PC-9 (cell line): ENCODE measurements at regions not wholly inside any gene's neighbourhood (a gene's known extent, or its start where the extent isn't known, plus 50 kb on each side); places are given as distances from the start of the nearest gene placed in this dataset.

ENCODE experiments used
- BruUV-seq: library from RNA; stranded (reverse); fragments of 400-500 nt; replicated peaks from 2 replicates; lab custom pipeline; 2021; lab: Mats Ljungman, UMichigan
- CTCF ChIA-PET: fragments of 300-600 bp; sonication (Branson Sonifier 250); formaldehyde crosslinking; loops from one replicate; lab custom pipeline; 2022; ENCODE audit warnings: antibody characterized with exemption; lab: Charles Lee
- POLR2A ChIA-PET: fragments of 300-600 bp; sonication (Branson Sonifier 250); formaldehyde crosslinking; loops from one replicate; lab custom pipeline; 2022; ENCODE audit warnings: antibody characterized with exemption; ENCODE audit not compliant: unreplicated experiment; lab: Charles Lee
- DNase-seq, 2 experiments: peaks; one replicate each; pipeline versions ENCODE4 v3.0.0 to v3.0.0-alpha.2; 2015 to 2022; ENCODE audit warnings: mixed read lengths in 1 of 2
- H2AFZ ChIP-seq: fragments of 200-600 bp; sonication (generic); 2 replicates; pipeline ENCODE4 v1.8.1; 2017; ENCODE audit warnings: antibody characterized with exemption
- H3F3A ChIP-seq: fragments of 200-600 bp; sonication (generic); 2 replicates; pipeline ENCODE4 v1.8.1; 2017; ENCODE audit warnings: antibody characterized with exemption, mild to moderate bottlenecking, low read depth; ENCODE audit not compliant: insufficient read depth
- H3K27ac ChIP-seq: fragments of 200-600 bp; sonication (generic); 2 replicates; pipeline ENCODE4 v1.6.1; 2016; ENCODE audit warnings: mixed run types
- H3K27me3 ChIP-seq: fragments of 200-600 bp; sonication (generic); 2 replicates; pipeline ENCODE4 v1.6.1; 2016; ENCODE audit warnings: low read depth, mixed run types; ENCODE audit not compliant: insufficient read depth
- H3K36me3 ChIP-seq: fragments of 200-600 bp; sonication (generic); 2 replicates; pipeline ENCODE4 v1.6.1; 2016; ENCODE audit warnings: low read depth, mixed run types
- H3K4me1 ChIP-seq: fragments of 200-600 bp; sonication (generic); replicated peaks from 2 replicates; pipeline ENCODE4 v1.6.1; 2016; ENCODE audit warnings: mixed run types; ENCODE audit not compliant: insufficient read depth
- H3K4me2 ChIP-seq: fragments of 200-600 bp; sonication (generic); 2 replicates; pipeline ENCODE4 v1.6.1; 2017; ENCODE audit warnings: mixed run types
- H3K4me3 ChIP-seq: fragments of 200-600 bp; sonication (generic); 2 replicates; pipeline ENCODE4 v1.6.1; 2016; ENCODE audit warnings: mixed run types
- H3K79me2 ChIP-seq: fragments of 200-600 bp; sonication (generic); 2 replicates; pipeline ENCODE4 v1.6.1; 2017; ENCODE audit warnings: low read depth, mixed run types
- H3K9me2 ChIP-seq: fragments of 200-600 bp; sonication (generic); 2 replicates; pipeline ENCODE4 v1.8.1; 2017; ENCODE audit warnings: mild to moderate bottlenecking; ENCODE audit not compliant: insufficient read depth
- H3K9me3 ChIP-seq: fragments of 200-600 bp; sonication (generic); 2 replicates; pipeline ENCODE4 v1.8.1; 2016; ENCODE audit warnings: low read depth; ENCODE audit not compliant: insufficient read depth
- H4K20me1 ChIP-seq: fragments of 200-600 bp; sonication (generic); 2 replicates; pipeline ENCODE4 v1.8.1; 2017; ENCODE audit not compliant: insufficient read depth
- CTCF ChIP-seq: fragments of 200-600 bp; sonication (generic); conservative IDR thresholded peaks from 2 replicates; pipeline ENCODE4 v1.6.1; 2017; ENCODE audit warnings: mixed run types, antibody characterized with exemption, mild to moderate bottlenecking, moderate library complexity
- EZH2 ChIP-seq: fragments of 200-600 bp; sonication (generic); IDR thresholded peaks from 2 replicates; pipeline ENCODE4 v1.8.0; 2017; ENCODE audit warnings: antibody characterized with exemption, low read depth
- intact Hi-C: fragments of 100-400 bp; cut with micrococcal nuclease; formaldehyde crosslinking; loops from one replicate; pipeline ENCODE4 v1.10.0; 2022; ENCODE audit not compliant: unreplicated experiment

- DNase-seq = no peak
- H3K4me2 ChIP-seq = no peak overlapping the region
- no peak overlapping the region for H3K4me3 ChIP-seq
- TF ChIP-seq EZH2 = no peak
- no peak for TF ChIP-seq CTCF
- no peak overlapping the region for H2AFZ ChIP-seq
- H3K4me1 ChIP-seq = no peaks in the 10 kb centered on the region
- no peaks in the 10 kb centered on the region for H3K9me3 ChIP-seq
- H4K20me1 ChIP-seq = no peaks in the 10 kb centered on the region
- intact Hi-C loops = no loop called here
- POLR2A ChIA-PET = no interaction called here
- no peak overlapping the region for H3K27ac ChIP-seq
- H3K79me2 ChIP-seq = no peaks in the 10 kb centered on the region
- H3K9me2 ChIP-seq = no peaks in the 10 kb centered on the region
- no TSS peak for BruUV-seq
- no peaks in the 10 kb centered on the region for H3K27me3 ChIP-seq
- CTCF ChIA-PET = no interaction called here
- no peaks in the 10 kb centered on the region for H3F3A ChIP-seq
- H3K36me3 ChIP-seq = no peaks in the 10 kb centered on the region
Measured at GRCh38 chr10:62561151-62561550, 187.0 kb downstream of the ZNF365 start.

GRCh38 chr10:62562101-62562500 lies 187.9 kb downstream of the ZNF365 start:
- Histone ChIP-seq H3K27me3 (no peaks in the 10 kb centered on the region), H3K36me3 (no peaks in the 10 kb centered on the region), H3K27ac (no peak overlapping the region), H4K20me1 (no peaks in the 10 kb centered on the region), H3K4me2 (no peak overlapping the region), H2AFZ (no peak overlapping the region), H3K4me3 (no peak overlapping the region), H3F3A (no peaks in the 10 kb centered on the region), H3K9me2 (no peaks in the 10 kb centered on the region), H3K4me1 (no peaks in the 10 kb centered on the region), H3K9me3 (no peaks in the 10 kb centered on the region), H3K79me2 (no peaks in the 10 kb centered on the region)
- no peak for DNase-seq
- CTCF ChIA-PET = no interaction called here
- intact Hi-C loops = no loop called here
- BruUV-seq = no TSS peak
- TF ChIP-seq EZH2 = no peak
- no peak for TF ChIP-seq CTCF
- POLR2A ChIA-PET = no interaction called here

- intact Hi-C loops = no loop called here
- Histone ChIP-seq H3K27ac (no peak overlapping the region), H3K27me3 (no peaks in the 10 kb centered on the region), H3F3A (no peaks in the 10 kb centered on the region), H3K4me3 (no peak overlapping the region), H3K36me3 (no peaks in the 10 kb centered on the region), H3K4me1 (no peaks in the 10 kb centered on the region), H3K4me2 (no peak overlapping the region), H3K9me3 (no peaks in the 10 kb centered on the region), H2AFZ (no peak overlapping the region), H4K20me1 (no peaks in the 10 kb centered on the region), H3K9me2 (no peaks in the 10 kb centered on the region), H3K79me2 (no peaks in the 10 kb centered on the region)
- TF ChIP-seq EZH2 = no peak
- TF ChIP-seq CTCF = no peak
- POLR2A ChIA-PET = no interaction called here
- CTCF ChIA-PET = no interaction called here
- no TSS peak for BruUV-seq
- no peak for DNase-seq
Measured at GRCh38 chr10:62562795-62563194, 188.6 kb downstream of the ZNF365 start.
